ENCODE measurements at regions not wholly inside any gene's neighbourhood (a gene's known extent, or its start where the extent isn't known, plus 50 kb on each side); places are given as distances from the start of the nearest gene placed in this dataset.

- Histone ChIP-seq H3K79me2 (ENCODE audit: insufficient read depth, low read length) (no peaks in the 10 kb centered on the region), H4K20me1 (ENCODE audit: insufficient read depth, low read length) (no peaks in the 10 kb centered on the region), H3K27ac (ENCODE audit: low read depth, low read length) (no peak overlapping the region), H3K36me3 (ENCODE audit: insufficient read depth, low read length) (no peaks in the 10 kb centered on the region), H3K4me1 (ENCODE audit: insufficient read depth, low read length) (no peaks in the 10 kb centered on the region), H3K27me3 (ENCODE audit: insufficient read depth, low read length) (no peaks in the 10 kb centered on the region), H3K4me2 (ENCODE audit: insufficient read depth, low read length) (no peak overlapping the region), H2AFZ (ENCODE audit: low read length) (no peak overlapping the region), H3K9me3 (ENCODE audit: low read depth, low read length) (no peaks in the 10 kb centered on the region), H3K4me3 (ENCODE audit: insufficient read depth, low read length) (no peak overlapping the region)
- TF ChIP-seq, protein P1, sequence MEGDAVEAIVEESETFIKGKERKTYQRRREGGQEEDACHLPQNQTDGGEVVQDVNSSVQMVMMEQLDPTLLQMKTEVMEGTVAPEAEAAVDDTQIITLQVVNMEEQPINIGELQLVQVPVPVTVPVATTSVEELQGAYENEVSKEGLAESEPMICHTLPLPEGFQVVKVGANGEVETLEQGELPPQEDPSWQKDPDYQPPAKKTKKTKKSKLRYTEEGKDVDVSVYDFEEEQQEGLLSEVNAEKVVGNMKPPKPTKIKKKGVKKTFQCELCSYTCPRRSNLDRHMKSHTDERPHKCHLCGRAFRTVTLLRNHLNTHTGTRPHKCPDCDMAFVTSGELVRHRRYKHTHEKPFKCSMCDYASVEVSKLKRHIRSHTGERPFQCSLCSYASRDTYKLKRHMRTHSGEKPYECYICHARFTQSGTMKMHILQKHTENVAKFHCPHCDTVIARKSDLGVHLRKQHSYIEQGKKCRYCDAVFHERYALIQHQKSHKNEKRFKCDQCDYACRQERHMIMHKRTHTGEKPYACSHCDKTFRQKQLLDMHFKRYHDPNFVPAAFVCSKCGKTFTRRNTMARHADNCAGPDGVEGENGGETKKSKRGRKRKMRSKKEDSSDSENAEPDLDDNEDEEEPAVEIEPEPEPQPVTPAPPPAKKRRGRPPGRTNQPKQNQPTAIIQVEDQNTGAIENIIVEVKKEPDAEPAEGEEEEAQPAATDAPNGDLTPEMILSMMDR (IDR thresholded peaks at IDR 0.05; ENCODE audit: extremely low read depth, low read depth, low read length) = no peak
- DNase-seq (ENCODE audit: insufficient read length, low spot score, missing footprints) = no peak
These were observed 298.7 kb upstream of the EMCN start for GRCh38 chr4:100816436-100817045.

- no peak for DNase-seq (ENCODE audit: insufficient read length, low spot score, missing footprints)
- H4K20me1 ChIP-seq (ENCODE audit: insufficient read depth, low read length) = no peaks in the 10 kb centered on the region
These were observed 293.2 kb upstream of the EMCN start for GRCh38 chr4:100811046-100811445.

DNA sequence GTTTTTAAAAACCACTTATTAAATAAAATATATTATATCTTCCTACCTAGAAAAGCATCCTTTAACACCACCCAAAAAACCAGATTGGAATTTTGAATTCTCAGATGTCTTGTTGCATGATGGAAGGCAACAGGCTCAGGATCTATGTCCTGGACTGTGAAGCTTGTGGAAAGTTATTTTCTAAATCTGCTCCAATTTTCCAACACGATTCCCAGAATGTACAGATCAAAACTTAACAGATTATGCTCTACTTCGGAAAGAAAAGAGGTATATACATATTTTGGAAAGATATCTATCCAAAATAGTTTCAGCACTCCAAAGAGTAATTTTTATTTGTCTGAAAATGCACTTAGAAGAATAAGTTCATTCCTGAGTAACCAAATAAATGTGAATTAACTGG, 291.7 kb upstream of the EMCN start:
- DNase-seq (ENCODE audit: insufficient read length, low spot score, missing footprints) = no peak
- Histone ChIP-seq H3K79me2 (ENCODE audit: insufficient read depth, low read length) (no peaks in the 10 kb centered on the region), H3K4me3 (ENCODE audit: insufficient read depth, low read length) (no peak overlapping the region), H3K9me3 (ENCODE audit: low read depth, low read length) (no peaks in the 10 kb centered on the region), H3K4me1 (ENCODE audit: insufficient read depth, low read length) (no peaks in the 10 kb centered on the region), H3K27me3 (ENCODE audit: insufficient read depth, low read length) (no peaks in the 10 kb centered on the region), H2AFZ (ENCODE audit: low read length) (no peak overlapping the region), H3K27ac (ENCODE audit: low read depth, low read length) (no peak overlapping the region), H3K4me2 (ENCODE audit: insufficient read depth, low read length) (no peak overlapping the region), H4K20me1 (ENCODE audit: insufficient read depth, low read length) (no peaks in the 10 kb centered on the region), H3K36me3 (ENCODE audit: insufficient read depth, low read length) (no peaks in the 10 kb centered on the region)
- TF ChIP-seq, protein P1 (IDR thresholded peaks at IDR 0.05; ENCODE audit: extremely low read depth, low read depth, low read length) = no peak

More at GRCh38 chr4:100811046-100811445, 293.2 kb upstream of the EMCN start:
- H3K4me3 ChIP-seq (ENCODE audit: insufficient read depth, low read length) = no peak overlapping the region
- no peaks in the 10 kb centered on the region for H3K79me2 ChIP-seq (ENCODE audit: insufficient read depth, low read length)
- no peaks in the 10 kb centered on the region for H3K4me1 ChIP-seq (ENCODE audit: insufficient read depth, low read length)
- TF ChIP-seq, protein P1 (IDR thresholded peaks at IDR 0.05; ENCODE audit: extremely low read depth, low read depth, low read length) = no peak
- no peaks in the 10 kb centered on the region for H3K36me3 ChIP-seq (ENCODE audit: insufficient read depth, low read length)
- H3K27ac ChIP-seq (ENCODE audit: low read depth, low read length) = no peak overlapping the region
- H3K9me3 ChIP-seq (ENCODE audit: low read depth, low read length) = no peaks in the 10 kb centered on the region
- no peaks in the 10 kb centered on the region for H3K27me3 ChIP-seq (ENCODE audit: insufficient read depth, low read length)
- no peak overlapping the region for H3K4me2 ChIP-seq (ENCODE audit: insufficient read depth, low read length)
- H2AFZ ChIP-seq (ENCODE audit: low read length) = no peak overlapping the region

DNA sequence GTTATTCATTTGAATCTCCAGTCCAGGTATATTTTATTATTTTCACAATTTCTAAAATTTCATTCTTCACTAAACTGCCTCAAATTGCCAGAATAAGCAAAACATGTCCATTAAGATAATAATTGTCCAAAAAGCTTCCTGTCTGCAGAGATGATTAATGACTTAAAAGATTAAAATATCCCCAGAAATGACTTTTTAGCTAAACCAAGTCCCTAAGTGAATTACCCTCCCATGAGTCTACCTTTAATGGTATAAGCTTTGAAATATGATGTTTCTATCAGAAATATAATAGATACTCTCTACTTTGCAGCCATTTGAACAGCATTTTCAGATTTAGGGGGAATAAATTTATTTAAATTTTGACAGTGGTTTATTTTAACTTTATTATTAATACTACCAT, 289.2 kb upstream of the EMCN start:
- H3K9me3 ChIP-seq (ENCODE audit: low read depth, low read length) = no peaks in the 10 kb centered on the region
- H2AFZ ChIP-seq (ENCODE audit: low read length) = no peak overlapping the region
- no peaks in the 10 kb centered on the region for H3K36me3 ChIP-seq (ENCODE audit: insufficient read depth, low read length)
- H3K4me3 ChIP-seq (ENCODE audit: insufficient read depth, low read length) = no peak overlapping the region
- H3K4me2 ChIP-seq (ENCODE audit: insufficient read depth, low read length) = no peak overlapping the region
- H4K20me1 ChIP-seq (ENCODE audit: insufficient read depth, low read length) = no peaks in the 10 kb centered on the region
- no peaks in the 10 kb centered on the region for H3K27me3 ChIP-seq (ENCODE audit: insufficient read depth, low read length)
- DNase-seq (ENCODE audit: insufficient read length, low spot score, missing footprints) = no peak
- H3K4me1 ChIP-seq (ENCODE audit: insufficient read depth, low read length) = no peaks in the 10 kb centered on the region
- TF ChIP-seq, protein P1 (IDR thresholded peaks at IDR 0.05; ENCODE audit: extremely low read depth, low read depth, low read length) = no peak
- H3K79me2 ChIP-seq (ENCODE audit: insufficient read depth, low read length) = no peaks in the 10 kb centered on the region
- H3K27ac ChIP-seq (ENCODE audit: low read depth, low read length) = no peak overlapping the region

Measured in osteoblast (primary cell).